H1 (cell line): ENCODE measurements at regions not wholly inside any gene's neighbourhood (a gene's known extent, or its start where the extent isn't known, plus 50 kb on each side); places are given as distances from the start of the nearest gene placed in this dataset.

ENCODE experiments used
- CTCF ChIA-PET: fragments of 300-600 bp; sonication (Branson Sonifier 250); formaldehyde crosslinking; loops from one replicate; lab custom pipeline; 2021; ENCODE audit not compliant: partially characterized antibody; lab: Charles Lee
- POLR2A ChIA-PET: fragments of 300-600 bp; sonication (Branson Sonifier 250); formaldehyde crosslinking; loops from one replicate; lab custom pipeline; 2021; ENCODE audit warnings: inconsistent platforms; ENCODE audit not compliant: partially characterized antibody; lab: Charles Lee
- DNase-seq, 2 experiments: peaks; one replicate each; pipeline versions ENCODE4 v3.0.0 to v3.0.0-alpha.2; 2010 to 2022; ENCODE audit warnings: low spot score in 2 of 2, low read depth in 1 of 2, mixed read lengths in 1 of 2
- FAIRE-seq: peaks from 2 replicates; lab custom pipeline; 2011; peaks lifted over from hg19 to GRCh38; lab: Jason Lieb, UNC
- H2AFZ ChIP-seq: 2 replicates; pipeline ENCODE4 v1.8.1; 2012; ENCODE audit warnings: low read length, inconsistent platforms
- H2AK5ac ChIP-seq: 2 replicates; pipeline ENCODE4 v1.6.1; 2013; ENCODE audit warnings: low read depth, low read length
- H2BK120ac ChIP-seq: replicated peaks from 2 replicates; pipeline ENCODE3; 2013; ENCODE audit warnings: low read depth, low read length, inconsistent platforms
- H2BK12ac ChIP-seq: 2 replicates; pipeline ENCODE4 v1.6.1; 2013; ENCODE audit warnings: low read depth, low read length
- H2BK15ac ChIP-seq: 2 replicates; pipeline ENCODE4 v1.6.1; 2013; ENCODE audit warnings: low read length
- H2BK20ac ChIP-seq: 2 replicates; pipeline ENCODE4 v1.6.1; 2013; ENCODE audit warnings: low read length
- H2BK5ac ChIP-seq: 2 replicates; pipeline ENCODE4 v1.6.1; 2013; ENCODE audit warnings: low read depth, low read length
- H3K14ac ChIP-seq: 2 replicates; pipeline ENCODE4 v1.6.1; 2013; ENCODE audit warnings: inconsistent platforms; ENCODE audit not compliant: insufficient read length
- H3K18ac ChIP-seq: 2 replicates; pipeline ENCODE4 v1.6.1; 2013; ENCODE audit warnings: low read length; ENCODE audit errors: extremely low read depth
- H3K23ac ChIP-seq: 2 replicates; pipeline ENCODE4 v1.6.1; 2013; ENCODE audit warnings: inconsistent platforms; ENCODE audit not compliant: insufficient read length
- H3K23me2 ChIP-seq: 2 replicates; pipeline ENCODE4 v1.6.1; 2013; ENCODE audit warnings: low read depth, low read length
- H3K27ac ChIP-seq: 2 replicates; pipeline ENCODE4 v1.6.1; 2011; ENCODE audit warnings: low read depth, low read length, inconsistent platforms
- H3K27me3 ChIP-seq, 4 experiments: replicated peaks in 1 of 4; 1 replicate in 1 of 4; 2 replicates in 3 of 4; pipeline versions ENCODE4 v1.6.1 to v1.8.1; 2011 to 2013; ENCODE audit warnings: low read length in 3 of 4, mild to moderate bottlenecking in 3 of 4, inconsistent platforms in 2 of 4, mixed read lengths in 2 of 4, moderate library complexity in 1 of 4; ENCODE audit not compliant: control insufficient read depth in 3 of 4, insufficient read depth in 3 of 4; ENCODE audit errors: extremely low read depth in 1 of 4
- H3K36me3 ChIP-seq, 4 experiments: 2 replicates each; pipeline versions ENCODE4 v1.6.1 to v1.8.1; 2011 to 2013; ENCODE audit warnings: mild to moderate bottlenecking in 4 of 4, low read length in 3 of 4, moderate library complexity in 2 of 4, control low read depth in 1 of 4, inconsistent platforms in 1 of 4; ENCODE audit not compliant: insufficient read depth in 4 of 4, control insufficient read depth in 2 of 4
- H3K4ac ChIP-seq: replicated peaks from 2 replicates; pipeline ENCODE3; 2013; ENCODE audit warnings: low read length, low read depth, mixed read lengths, inconsistent platforms; ENCODE audit not compliant: insufficient read length
- H3K4me1 ChIP-seq, 4 experiments: replicated peaks in 1 of 4; 1 replicate in 1 of 4; 2 replicates in 3 of 4; pipeline versions ENCODE4 v1.6.1 to v1.8.1; 2011 to 2013; ENCODE audit warnings: low read length in 3 of 4, inconsistent platforms in 2 of 4, mixed read lengths in 1 of 4; ENCODE audit not compliant: insufficient read depth in 4 of 4, control insufficient read depth in 3 of 4
- H3K4me2 ChIP-seq, 2 experiments: 2 replicates each; pipeline versions ENCODE4 v1.6.1 to v1.8.1; 2011 to 2013; ENCODE audit warnings: low read depth in 2 of 2, low read length in 2 of 2, control low read depth in 1 of 2, inconsistent platforms in 1 of 2, mild to moderate bottlenecking in 1 of 2; ENCODE audit not compliant: insufficient read depth in 1 of 2
- H3K4me3 ChIP-seq, 4 experiments: fragments of 200-600, 300-600 bp in 1 of 4; sonication (generic), shearing (Covaris generic), sonication (Bioruptor Twin) in 1 of 4; 2 replicates each; pipeline versions ENCODE4 v1.5.1 to v1.8.1; 2011 to 2016; ENCODE audit warnings: low read length in 4 of 4, low read depth in 3 of 4, control low read depth in 2 of 4, inconsistent platforms in 2 of 4, mild to moderate bottlenecking in 2 of 4, mixed read lengths in 1 of 4, moderate library complexity in 1 of 4; ENCODE audit not compliant: insufficient read depth in 2 of 4; ENCODE audit errors: extremely low read depth in 1 of 4
- H3K56ac ChIP-seq: replicated peaks from 2 replicates; pipeline ENCODE3; 2013; ENCODE audit warnings: low read depth, mild to moderate bottlenecking, mixed read lengths, low read length, inconsistent platforms; ENCODE audit not compliant: insufficient read length
- H3K79me1 ChIP-seq: 2 replicates; pipeline ENCODE4 v1.6.1; 2013; ENCODE audit warnings: low read depth, low read length, control low read depth
- H3K79me2 ChIP-seq, 2 experiments: 2 replicates each; pipeline versions ENCODE4 v1.6.1 to v1.8.1; 2012 to 2013; ENCODE audit warnings: low read length in 2 of 2, mild to moderate bottlenecking in 2 of 2, inconsistent platforms in 1 of 2; ENCODE audit not compliant: insufficient read depth in 2 of 2, control insufficient read depth in 1 of 2
- H3K9ac ChIP-seq, 4 experiments: replicated peaks in 1 of 4; 1 replicate in 1 of 4; 2 replicates in 3 of 4; pipeline versions ENCODE4 v1.6.1 to v1.8.1; 2011 to 2013; ENCODE audit warnings: low read depth in 3 of 4, low read length in 3 of 4, control low read depth in 2 of 4, mild to moderate bottlenecking in 2 of 4, moderate library complexity in 2 of 4, inconsistent platforms in 1 of 4; ENCODE audit errors: extremely low read depth in 1 of 4
- H3K9me3 ChIP-seq, 2 experiments: 2 replicates each; pipeline versions ENCODE4 v1.6.1 to v1.8.1; 2012 to 2013; ENCODE audit warnings: mild to moderate bottlenecking in 2 of 2, moderate library complexity in 2 of 2, control low read depth in 1 of 2, inconsistent platforms in 1 of 2, low read depth in 1 of 2, low read length in 1 of 2, mixed read lengths in 1 of 2; ENCODE audit not compliant: insufficient read depth in 2 of 2
- H4K20me1 ChIP-seq, 2 experiments: replicated peaks in 1 of 2; 2 replicates each; pipeline versions ENCODE3 to v1.8.1; 2011 to 2013; ENCODE audit warnings: inconsistent platforms in 2 of 2, low read length in 2 of 2, mild to moderate bottlenecking in 1 of 2; ENCODE audit not compliant: insufficient read depth in 2 of 2, control insufficient read depth in 1 of 2
- H4K5ac ChIP-seq: 2 replicates; pipeline ENCODE4 v1.6.1; 2013; ENCODE audit warnings: low read length, low read depth, mixed read lengths, inconsistent platforms; ENCODE audit not compliant: insufficient read length
- H4K8ac ChIP-seq: 2 replicates; pipeline ENCODE4 v1.8.0; 2013; ENCODE audit warnings: mild to moderate bottlenecking, moderate library complexity, low read length, inconsistent platforms; ENCODE audit not compliant: insufficient read depth; ENCODE audit errors: extremely low read depth
- H4K91ac ChIP-seq: replicated peaks from 2 replicates; pipeline ENCODE3; 2013; ENCODE audit warnings: low read length, mixed read lengths, inconsistent platforms; ENCODE audit not compliant: insufficient read length
- ATF2 ChIP-seq: IDR thresholded peaks from 2 replicates; pipeline ENCODE4 v1.6.1; 2012; ENCODE audit warnings: low read length, inconsistent platforms
- BCL11A ChIP-seq, 2 experiments: IDR thresholded peaks; one replicate each; pipeline ENCODE4 v1.6.1; 2011; ENCODE audit warnings: low read depth in 2 of 2, low read length in 2 of 2, mild to moderate bottlenecking in 2 of 2
- CEBPB ChIP-seq: IDR thresholded peaks from 2 replicates; pipeline ENCODE4 v1.6.1; 2012; ENCODE audit warnings: low read depth, low read length
- CHD2 ChIP-seq: IDR thresholded peaks from 2 replicates; pipeline ENCODE4 v1.6.1; 2012; ENCODE audit warnings: low read length, improper control_type of control experiment
- EP300 ChIP-seq, 2 experiments: IDR thresholded peaks; 1 replicate in 1 of 2; 2 replicates in 1 of 2; pipeline ENCODE4 v1.6.1; 2011 to 2012; ENCODE audit warnings: low read depth in 2 of 2, low read length in 2 of 2, mild to moderate bottlenecking in 2 of 2, borderline replicate concordance in 1 of 2, inconsistent platforms in 1 of 2, moderate library complexity in 1 of 2
- GTF2F1 ChIP-seq: IDR thresholded peaks from 2 replicates; pipeline ENCODE4 v1.6.1; 2012; ENCODE audit warnings: low read depth, low read length, improper control_type of control experiment, borderline replicate concordance
- NRF1 ChIP-seq: IDR thresholded peaks from 2 replicates; pipeline ENCODE4 v1.6.1; 2011; ENCODE audit warnings: mild to moderate bottlenecking, low read depth, low read length, improper control_type of control experiment
- RNF2 ChIP-seq: fragments of 200-900, 300-1000 bp; sonication (generic); IDR thresholded peaks from 2 replicates; pipeline ENCODE4 v1.7.1; 2016; ENCODE audit warnings: borderline replicate concordance, low read depth, mild to moderate bottlenecking, antibody characterized with exemption, low read length; ENCODE audit not compliant: poor library complexity, severe bottlenecking; ENCODE audit errors: missing control alignments
- SIX5 ChIP-seq: IDR thresholded peaks from 2 replicates; pipeline ENCODE4 v1.6.1; 2011; ENCODE audit warnings: mild to moderate bottlenecking, low read depth, low read length
- SUZ12 ChIP-seq: fragments of 200-600 bp; sonication (generic); IDR thresholded peaks from 2 replicates; pipeline ENCODE4 v1.6.1; 2012; ENCODE audit warnings: mild to moderate bottlenecking, inconsistent platforms, low read length, moderate library complexity, mixed read lengths
- TBP ChIP-seq: IDR thresholded peaks from 2 replicates; pipeline ENCODE4 v1.6.1; 2011; ENCODE audit warnings: low read depth, low read length, improper control_type of control experiment
- WGBS, 2 experiments: shearing (Covaris generic) in 1 of 2; methylation state at CpG; one replicate each; pipeline versions ENCODE4 v1.1.6 to v1.1.7; 2013 to 2015; ENCODE audit warnings: low lambda C conversion rate in 2 of 2, mixed read lengths in 2 of 2, inconsistent platforms in 1 of 2, low coverage in 1 of 2, missing lambda C conversion rate in 1 of 2; ENCODE audit not compliant: insufficient replicate concordance in 2 of 2, insufficient coverage in 1 of 2, insufficient read length in 1 of 2; ENCODE audit errors: extremely low coverage in 1 of 2, missing lambda C conversion rate in 1 of 2; 5-methylcytosine and 5-hydroxymethylcytosine counted together
- TF ChIP-seq, protein P1 (sequence below): IDR thresholded peaks from 2 replicates; pipeline ENCODE4 v1.6.1; 2012; ENCODE audit warnings: inconsistent platforms

DNA sequence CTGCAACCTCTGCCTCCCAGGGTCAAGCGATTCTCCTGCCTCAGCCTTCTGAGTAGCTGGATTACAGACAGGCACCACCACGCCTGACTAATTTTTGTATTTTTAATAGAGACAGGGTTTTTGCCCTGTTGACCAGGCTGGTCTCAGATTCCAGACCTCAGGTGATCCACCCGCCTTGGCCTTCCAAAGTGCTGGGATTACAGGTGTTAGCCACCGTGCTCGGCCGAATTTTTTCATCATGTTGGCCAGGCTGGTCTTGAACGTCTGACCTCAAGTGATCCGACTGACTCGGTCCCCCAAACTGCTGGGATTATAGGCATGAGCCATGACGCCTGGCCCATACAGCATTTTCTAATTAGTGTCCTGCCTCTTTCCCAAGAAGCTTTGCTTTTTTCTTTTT is 52.7 kb upstream of the ADORA2B start:
- Histone ChIP-seq H3K4me3 (no peak overlapping the region), H3K36me3 (no peaks in the 10 kb centered on the region), H3K56ac (no peak overlapping the region), H2BK12ac (no peak overlapping the region), H3K4me1 (no peaks in the 10 kb centered on the region), H3K27me3 (no peaks in the 10 kb centered on the region), H3K23ac (no peak overlapping the region), H3K79me2 (no peaks in the 10 kb centered on the region), H3K4me2 (no peak overlapping the region), H2BK120ac (no peak overlapping the region), H3K4ac (no peak overlapping the region), H2BK20ac (no peak overlapping the region), H3K79me1 (no peaks in the 10 kb centered on the region), H2AFZ (no peak overlapping the region), H2AK5ac (no peak overlapping the region), H4K8ac (no peak overlapping the region), H2BK15ac (no peak overlapping the region), H3K23me2 (no peaks in the 10 kb centered on the region), H3K14ac (no peak overlapping the region), H3K27ac (no peak overlapping the region), H3K9ac (no peak overlapping the region), H4K91ac (no peak overlapping the region), H4K20me1 (no peaks in the 10 kb centered on the region), H2BK5ac (no peak overlapping the region), H4K5ac (no peak overlapping the region), H3K9me3 (no peaks in the 10 kb centered on the region), H3K18ac (no peak overlapping the region)
- TF ChIP-seq NRF1 (no peak), SIX5 (no peak), RNF2 (no peak), CHD2 (no peak), BCL11A (IDR thresholded peaks at IDR 0.05; ENCODE audit: low read depth in 2 of 2, low read length in 2 of 2) (no peak), ATF2 (no peak), TBP (no peak), GTF2F1 (no peak), SUZ12 (no peak), CEBPB (no peak), EP300 (IDR thresholded peaks at IDR 0.05; ENCODE audit: borderline replicate concordance in 1 of 2, low read depth in 2 of 2, low read length in 2 of 2) (no peak)
- TF ChIP-seq, protein P1, sequence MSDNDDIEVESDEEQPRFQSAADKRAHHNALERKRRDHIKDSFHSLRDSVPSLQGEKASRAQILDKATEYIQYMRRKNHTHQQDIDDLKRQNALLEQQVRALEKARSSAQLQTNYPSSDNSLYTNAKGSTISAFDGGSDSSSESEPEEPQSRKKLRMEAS: no peak
- WGBS, 2 experiments: 91% methylated on average over 10 of the region's 10 CpGs; no CpG with 5 or more reads in 1 of the 2 experiments
- CTCF ChIA-PET: interaction anchor here (1.4 to 3.0 kb wide), 2 partner anchors 11 to 22 kb away, joined by 4 to 13 read pairs; no protein-coding TSS in a partner anchor
- POLR2A ChIA-PET: no interaction called here
- FAIRE-seq (no peak), DNase-seq (no peak)
